NCI-H1417 (cell line): ENCODE measurements at regions not wholly inside any gene's neighbourhood (a gene's known extent, or its start where the extent isn't known, plus 50 kb on each side); places are given as distances from the start of the nearest gene placed in this dataset.

Experiments used
- DNase-seq, 3 experiments: peaks; one replicate each; lab custom pipeline; 2025; lab: John Stamatoyannopoulos, UW

DNA sequence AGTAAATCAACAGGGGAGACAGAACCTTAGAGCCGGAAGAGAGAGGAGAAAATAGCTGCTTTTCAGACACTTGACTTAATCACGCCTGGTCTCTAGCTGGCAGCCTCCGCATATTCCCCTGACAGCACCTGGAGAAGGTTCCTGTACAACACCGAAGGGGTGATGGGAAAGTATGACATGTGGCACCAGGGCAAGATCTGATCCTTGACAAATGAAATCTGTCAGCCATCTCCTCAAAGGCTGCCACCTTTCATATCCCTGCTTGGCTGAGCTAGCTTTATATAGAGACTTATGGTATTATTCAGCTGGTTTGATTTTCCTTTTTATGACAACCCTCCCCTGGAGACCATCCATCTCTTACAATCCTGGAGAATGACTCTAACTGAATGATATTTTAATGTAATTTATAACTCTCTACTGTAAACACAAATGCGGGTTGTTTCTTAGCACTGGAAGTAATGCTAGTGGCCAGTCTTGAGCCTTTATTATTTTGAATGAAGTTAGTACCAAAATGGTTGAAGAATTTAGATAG, 1205.3 kb upstream of the CDH8 start:
- no peak for DNase-seq

- no peak for DNase-seq
These were observed 1202.9 kb upstream of the CDH8 start for GRCh38 chr16:63239065-63239570.

GRCh38 chr16:63230421-63231040, 1194.3 kb upstream of the CDH8 start:
- DNase-seq, result no peak

DNA sequence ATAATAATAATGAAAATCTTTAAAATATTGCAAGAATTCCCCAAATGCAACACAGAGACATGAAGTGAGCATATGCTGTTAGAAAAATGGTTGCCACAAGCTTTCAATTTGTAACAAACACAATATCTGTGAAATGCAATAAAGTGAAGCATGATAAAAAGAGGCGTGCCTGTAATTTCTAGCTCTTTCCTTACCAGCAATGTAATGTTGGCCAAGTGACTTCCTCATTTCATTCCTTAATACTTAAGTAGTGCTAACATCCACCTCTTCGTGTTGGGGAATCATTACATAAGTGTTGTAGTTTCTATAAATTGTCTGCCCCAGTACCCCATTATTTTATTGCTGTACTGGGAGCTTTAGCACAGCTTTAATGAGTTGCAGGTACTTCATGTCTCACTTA, 1192.0 kb upstream of the CDH8 start:
- no peak for DNase-seq

GRCh38 chr16:63223851-63224250, 1187.6 kb upstream of the CDH8 start:
- no peak for DNase-seq

DNA sequence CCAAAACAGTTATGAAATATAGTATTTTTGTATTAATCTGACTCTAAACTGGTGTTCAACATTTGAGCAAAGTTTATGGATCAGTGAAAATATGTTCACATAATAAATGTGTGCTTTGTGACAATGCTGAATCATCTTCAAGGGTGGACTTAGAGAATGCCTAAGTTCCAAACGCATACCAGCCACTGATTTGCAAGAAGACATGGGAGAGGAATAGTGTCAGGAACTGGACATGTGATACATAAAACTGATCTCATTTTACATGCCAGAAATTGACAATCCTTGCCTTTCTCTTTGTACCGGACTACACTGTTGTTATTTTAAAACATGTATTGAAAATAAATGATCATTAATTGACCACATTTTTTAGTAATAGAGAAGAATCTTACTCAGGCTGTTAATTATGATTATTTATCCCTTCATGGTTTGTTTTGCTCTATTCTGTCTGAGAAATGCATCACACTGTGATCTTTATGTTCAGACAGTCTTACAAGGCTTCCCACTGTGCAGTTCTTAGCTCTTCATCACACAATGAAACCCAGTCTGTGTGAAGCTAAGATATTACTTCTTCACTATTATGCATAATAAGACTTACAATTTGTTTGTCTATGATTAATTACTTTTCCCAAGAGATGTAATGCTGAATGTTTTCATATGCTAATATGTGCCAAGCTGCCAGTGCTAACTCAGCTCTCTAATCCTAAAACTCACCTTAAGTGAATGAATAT, 1180.6 kb upstream of the CDH8 start:
- DNase-seq, result no peak

GRCh38 chr16:63201851-63202250, 1165.6 kb upstream of the CDH8 start:
- DNase-seq, result no peak

DNA sequence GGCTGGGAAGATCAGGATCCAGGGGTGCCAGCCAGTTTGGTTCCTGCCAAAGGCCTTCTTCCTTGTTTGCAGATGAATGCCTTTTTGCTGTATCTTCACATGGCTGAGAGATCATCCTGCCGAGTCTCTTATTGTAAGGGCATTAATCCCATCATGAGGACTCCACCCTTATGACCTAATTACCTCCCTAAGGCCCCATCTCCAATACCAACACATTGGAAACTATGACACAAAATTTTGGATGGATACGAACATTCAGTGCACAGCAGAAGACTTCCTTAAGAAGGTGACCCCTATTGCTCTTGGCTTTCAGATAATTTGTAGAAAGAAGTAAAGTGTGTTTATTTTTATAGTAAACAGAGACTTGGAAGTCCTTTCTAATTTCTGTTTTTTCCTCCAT, 1164.7 kb upstream of the CDH8 start:
- no peak for DNase-seq

DNA sequence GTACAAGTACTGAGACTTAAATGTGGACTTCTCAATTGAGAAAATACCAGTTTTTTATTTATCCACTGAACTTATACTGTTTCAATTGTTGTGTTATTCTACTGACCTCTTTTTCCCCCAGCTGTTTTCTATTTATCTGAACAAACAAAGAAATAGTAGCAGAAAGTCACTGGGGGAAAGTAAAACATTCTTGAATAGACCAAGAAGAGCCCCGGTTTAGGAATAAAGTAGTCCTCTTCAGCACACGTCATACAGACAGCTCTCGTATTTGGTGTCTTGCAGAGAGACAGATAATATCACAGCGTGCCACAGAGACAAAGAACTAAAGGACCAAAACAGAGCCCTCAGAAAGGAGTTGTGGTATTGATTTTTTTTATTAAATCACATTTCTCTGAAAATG, 1159.1 kb upstream of the CDH8 start:
- DNase-seq, result no peak

DNA sequence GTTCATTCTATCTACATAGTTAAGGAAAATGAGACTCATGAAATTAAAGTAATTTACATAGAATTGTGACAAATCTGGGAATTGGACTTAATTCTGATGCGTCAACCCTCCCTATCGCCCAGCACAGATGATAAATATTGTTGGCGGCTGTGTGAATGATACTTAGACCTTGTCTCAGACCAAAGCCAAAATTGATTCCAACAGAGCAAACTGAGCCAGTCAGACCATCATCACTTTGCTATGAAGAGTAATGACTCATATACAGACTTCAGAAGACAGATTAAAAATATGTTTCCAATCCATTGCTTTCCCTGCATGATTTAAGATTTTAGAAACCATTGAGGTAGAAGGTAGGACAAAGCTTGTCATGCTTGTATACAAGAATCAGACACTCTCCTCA, 1156.7 kb upstream of the CDH8 start:
- DNase-seq, result no peak

DNA sequence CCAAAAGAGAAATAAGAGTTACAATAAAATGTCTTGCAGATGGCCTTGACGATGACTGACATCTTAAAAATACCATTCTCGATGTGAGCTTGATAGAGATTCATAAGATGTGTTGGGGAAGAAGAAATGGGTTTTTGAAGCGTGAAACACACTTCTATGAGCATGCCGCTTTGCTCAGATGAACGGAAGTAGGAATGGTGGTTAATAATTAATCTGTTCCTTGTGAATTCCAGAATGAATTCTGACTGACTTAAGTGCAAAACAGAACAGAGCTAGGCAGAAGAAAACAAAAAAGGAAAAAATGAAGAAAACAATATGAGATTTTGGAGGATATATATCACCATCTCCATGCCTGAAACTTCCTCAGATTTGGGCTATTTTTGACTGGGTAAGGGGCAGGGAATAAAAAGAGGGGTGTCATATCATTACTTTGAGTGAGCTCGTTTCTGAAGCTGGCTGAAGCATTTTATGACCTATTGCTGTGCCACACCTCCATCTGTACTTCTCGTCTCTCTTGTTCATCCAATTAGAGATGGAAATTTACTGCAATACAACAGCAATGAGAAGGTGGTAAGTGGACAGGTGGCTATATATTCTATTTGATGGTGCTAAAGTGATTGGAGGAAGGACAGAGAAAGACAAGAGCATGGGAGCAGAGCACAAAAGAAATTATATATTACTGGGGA, 1152.0 kb upstream of the CDH8 start:
- DNase-seq, result no peak

GRCh38 chr16:63187638-63188037, 1151.4 kb upstream of the CDH8 start:
- no peak for DNase-seq

- no peak for DNase-seq
These were observed 1149.1 kb upstream of the CDH8 start for GRCh38 chr16:63185235-63185780.

DNA sequence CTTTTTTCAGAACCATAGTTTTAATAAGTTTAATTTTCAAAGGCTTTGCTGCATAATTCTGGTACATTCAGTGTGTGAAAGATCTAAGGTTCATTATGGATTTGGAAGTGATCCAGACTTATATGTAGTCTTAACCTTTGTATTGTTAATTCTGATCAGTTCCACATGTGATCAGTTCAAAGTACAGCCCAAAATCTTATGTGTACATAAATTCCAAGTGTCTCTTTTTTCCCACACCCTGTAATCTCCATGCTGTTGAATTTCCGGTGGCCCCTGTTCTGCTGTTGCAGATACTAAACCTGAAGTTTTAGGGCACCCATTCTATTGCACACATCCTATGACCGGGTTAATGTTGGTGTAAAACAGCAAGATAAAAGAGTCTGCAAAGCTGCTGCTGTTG, 1147.5 kb upstream of the CDH8 start:
- DNase-seq, result no peak

- no peak for DNase-seq
These were observed 1139.1 kb upstream of the CDH8 start for GRCh38 chr16:63175313-63175712.

- DNase-seq, result no peak
These were observed 1138.6 kb upstream of the CDH8 start for GRCh38 chr16:63174801-63175200.

- no peak for DNase-seq
These were observed 1135.3 kb upstream of the CDH8 start for GRCh38 chr16:63171545-63171944.

DNA sequence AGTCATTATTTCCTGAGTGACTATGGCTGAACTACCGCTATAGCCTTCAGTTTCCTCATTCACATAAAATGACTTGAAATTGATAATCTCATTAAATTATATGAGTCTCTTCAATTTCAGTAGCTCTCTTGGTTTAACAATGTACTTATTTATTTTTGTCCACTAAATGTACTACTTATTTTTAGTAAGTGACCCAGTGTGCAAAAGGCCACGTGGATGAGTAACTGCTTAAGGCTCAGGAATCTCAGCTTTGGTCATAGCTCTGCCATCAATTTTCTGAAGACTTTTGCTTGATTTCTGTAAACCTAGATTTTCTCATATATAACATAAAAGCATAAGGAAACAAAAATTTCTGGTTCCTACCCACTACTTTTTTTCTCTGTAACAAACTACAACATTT, 1132.9 kb upstream of the CDH8 start:
- no peak for DNase-seq

DNA sequence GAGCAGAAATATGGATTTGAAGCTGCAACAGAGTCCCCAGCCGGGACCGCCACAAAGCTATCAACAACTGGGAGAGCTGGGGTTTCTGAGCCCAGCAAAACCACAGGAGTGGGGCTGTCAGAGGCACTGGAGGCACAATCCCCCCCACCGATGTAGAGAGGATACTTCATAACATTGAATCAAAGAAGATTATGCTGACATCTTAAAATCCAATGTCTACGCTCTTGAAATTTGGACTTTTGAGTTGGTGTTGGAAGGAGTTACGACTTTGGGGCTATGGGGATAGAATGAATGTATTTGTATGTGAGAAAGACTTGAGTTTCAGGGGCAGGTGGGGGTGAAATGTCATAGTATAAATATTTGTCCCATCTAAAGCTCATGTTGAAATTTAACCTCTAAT, 1121.6 kb upstream of the CDH8 start:
- no peak for DNase-seq

DNA sequence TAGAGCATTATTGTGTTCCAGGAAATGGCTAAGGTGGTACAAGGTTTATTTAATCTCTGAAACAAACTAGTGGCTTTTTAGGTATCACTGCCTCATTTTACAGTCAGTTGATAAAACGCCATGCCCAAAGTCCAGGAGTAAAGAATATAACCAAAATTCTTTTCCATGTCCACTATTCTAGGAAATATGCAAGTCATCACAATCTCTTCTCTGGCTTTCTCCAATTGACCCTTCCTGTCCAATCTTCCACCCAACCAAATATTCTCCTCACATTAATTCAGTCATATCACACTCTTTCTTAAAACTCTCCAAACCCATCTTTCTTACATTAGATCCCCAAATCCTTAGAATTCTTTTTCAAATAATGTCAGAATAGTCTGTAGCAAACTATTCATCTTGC, 1110.0 kb upstream of the CDH8 start:
- no peak for DNase-seq

DNA sequence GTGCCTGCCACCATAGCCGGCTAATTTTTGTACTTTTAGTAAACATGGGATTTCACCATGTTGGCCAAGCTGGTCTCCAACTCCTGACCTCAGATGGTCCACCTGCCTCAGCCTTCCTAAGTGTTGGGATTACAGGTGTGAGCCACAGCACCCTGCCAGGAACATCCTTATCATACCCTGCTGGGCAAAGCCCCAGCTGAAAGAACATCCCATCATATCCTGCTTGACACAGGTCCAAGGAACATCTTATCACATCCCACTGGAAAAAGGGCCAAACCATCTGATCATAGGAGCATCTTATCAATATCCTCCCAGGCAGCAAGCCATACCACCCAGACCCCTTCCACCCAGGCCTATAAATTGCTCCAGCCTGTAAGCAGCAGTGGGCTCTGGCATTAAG, 1109.2 kb upstream of the CDH8 start:
- DNase-seq, result no peak

GRCh38 chr16:63135069-63135468, 1098.8 kb upstream of the CDH8 start:
- DNase-seq, result no peak

GRCh38 chr16:63131503-63131902, 1095.3 kb upstream of the CDH8 start:
- DNase-seq, result no peak
